ENCODE measurements at regions not wholly inside any gene's neighbourhood (a gene's known extent, or its start where the extent isn't known, plus 50 kb on each side); places are given as distances from the start of the nearest gene placed in this dataset.

DNA sequence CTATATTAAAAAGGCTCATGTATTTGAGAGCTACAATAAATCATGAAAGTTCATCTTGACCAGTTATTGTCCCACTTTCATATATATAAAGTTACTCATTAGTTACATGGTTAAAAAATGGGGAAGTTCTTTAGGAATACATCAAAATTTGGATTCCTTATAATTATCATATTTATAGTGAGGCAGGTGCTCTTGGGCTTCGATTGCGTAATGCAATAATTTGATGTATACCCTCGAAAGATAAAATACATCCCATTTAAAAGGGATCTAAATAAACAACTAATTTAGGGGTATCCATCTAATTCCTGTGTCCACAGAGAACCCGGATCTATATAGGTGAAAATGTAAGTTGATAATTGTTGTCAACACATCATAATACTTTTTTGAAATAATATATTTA lies 444.6 kb downstream of the RIT2 start:
- no peak overlapping the region for H3K4me3 ChIP-seq (ENCODE audit: low read length)
- TF ChIP-seq CTCF (conservative IDR thresholded peaks at IDR 0.05; ENCODE audit: low read length), result no peak
- DNase-seq (ENCODE audit: low read depth), result no peak

GRCh38 chr18:42675810-42676209 lies 439.7 kb downstream of the RIT2 start:
- no peak for DNase-seq (ENCODE audit: low read depth)
- H3K4me3 ChIP-seq (ENCODE audit: low read length), result no peak overlapping the region
- TF ChIP-seq CTCF (conservative IDR thresholded peaks at IDR 0.05; ENCODE audit: low read length), result no peak

DNA sequence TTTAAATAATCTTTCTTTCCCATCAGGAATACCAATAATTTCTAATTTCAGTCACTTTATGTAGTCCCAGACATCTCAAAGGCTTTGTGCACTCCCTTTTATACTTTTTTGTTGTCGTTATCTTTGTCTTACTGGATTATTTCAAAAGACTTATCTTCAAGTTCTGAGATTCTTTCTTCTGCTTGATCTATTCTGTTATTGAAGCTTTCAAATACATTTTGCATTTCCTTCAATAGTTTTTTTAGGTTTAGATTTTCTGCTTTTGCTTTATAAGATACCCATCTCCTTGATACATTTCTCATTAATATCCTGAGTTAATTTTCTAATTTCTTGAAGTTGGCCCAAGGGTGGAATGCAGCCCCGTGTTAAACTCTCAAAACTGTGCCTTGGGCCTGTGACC lies 432.4 kb downstream of the RIT2 start:
- TF ChIP-seq CTCF (conservative IDR thresholded peaks at IDR 0.05; ENCODE audit: low read length), result no peak
- H3K4me3 ChIP-seq (ENCODE audit: low read length), result no peak overlapping the region
- DNase-seq (ENCODE audit: low read depth), result no peak

- TF ChIP-seq CTCF (conservative IDR thresholded peaks at IDR 0.05; ENCODE audit: low read length), result no peak
- no peak for DNase-seq (ENCODE audit: low read depth)
- no peak overlapping the region for H3K4me3 ChIP-seq (ENCODE audit: low read length)
Observed at GRCh38 chr18:42689310-42689709, 426.2 kb downstream of the RIT2 start.
